ENCODE measurements at regions not wholly inside any gene's neighbourhood (a gene's known extent, or its start where the extent isn't known, plus 50 kb on each side); places are given as distances from the start of the nearest gene placed in this dataset.
A peak's percentile ranks its signal among the peaks of the same experiment; 100 is the strongest.

DNA sequence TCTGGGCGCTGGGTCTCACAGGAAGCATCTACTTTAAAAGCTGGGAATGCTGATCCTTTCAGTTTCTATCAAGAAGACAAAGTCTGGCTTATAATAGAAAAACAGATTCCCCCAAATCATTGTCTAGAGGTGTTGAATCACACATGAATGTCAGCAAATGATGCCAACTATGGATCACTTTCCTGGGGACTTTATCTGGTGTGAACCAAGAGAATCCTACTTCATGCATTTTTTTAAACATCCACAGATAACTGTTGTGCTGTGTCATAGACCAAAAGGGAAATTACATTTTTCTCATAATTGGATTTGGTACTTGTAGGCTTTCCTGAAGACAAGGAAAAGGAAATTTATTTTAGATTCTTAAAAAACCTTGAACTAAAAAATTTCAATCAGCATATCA, 132.7 kb downstream of the CD47 start:
- no peak for DNase-seq
- H3K27me3 ChIP-seq (ENCODE audit: control insufficient read depth, insufficient read depth, low read length), result no peaks in the 10 kb centered on the region

DNA sequence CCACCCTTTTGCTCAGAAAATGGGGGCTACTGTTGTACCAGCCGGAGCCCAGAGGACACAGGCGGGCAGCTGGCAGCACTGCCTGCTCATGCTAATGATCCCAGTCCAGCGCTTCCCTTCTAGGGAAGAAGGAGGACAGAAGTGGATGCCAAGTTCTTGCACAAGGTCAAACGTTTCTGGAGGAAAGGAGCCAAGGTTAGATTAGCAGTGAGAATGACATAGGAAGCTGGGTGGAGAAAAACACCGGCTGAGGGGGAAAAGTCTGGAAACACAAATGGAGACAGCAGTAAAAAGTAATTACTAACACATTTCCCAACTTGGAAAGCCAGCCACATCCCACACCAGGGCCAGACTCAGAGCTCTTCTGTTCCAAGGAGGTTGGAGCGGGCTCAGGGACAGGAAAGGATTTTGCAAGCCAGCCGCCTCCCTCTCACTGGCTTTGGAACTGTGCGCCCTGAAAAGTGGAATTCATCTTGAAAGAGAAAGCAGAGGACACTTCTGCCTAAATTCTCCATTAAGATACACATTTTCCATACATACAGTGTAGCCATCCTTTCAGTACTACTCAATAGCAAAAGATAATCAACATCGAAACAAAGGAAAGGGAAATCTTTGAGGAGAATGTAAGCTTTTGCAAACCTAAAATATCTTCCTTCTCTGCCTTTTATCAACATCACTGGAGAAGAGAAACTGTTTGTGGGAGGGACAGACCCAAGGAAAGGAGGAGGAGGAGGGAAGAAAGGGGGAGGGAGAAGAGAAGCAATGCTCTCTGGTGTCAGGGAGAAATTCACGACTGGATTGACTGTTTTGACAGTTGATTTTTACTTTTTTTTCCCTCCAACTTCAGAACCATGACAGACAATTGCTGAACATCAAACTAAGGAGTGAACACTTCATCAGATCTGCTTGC, 133.6 kb downstream of the CD47 start:
- peak; percentile 25 for DNase-seq
- Histone ChIP-seq H3K4me3 (ENCODE audit: insufficient read depth, low read depth, low read length) (no peak overlapping the region), H3K36me3 (replicated peaks; ENCODE audit: control insufficient read depth, insufficient read depth, low read length) (no peaks in the 10 kb centered on the region), H3K27me3 (ENCODE audit: control insufficient read depth, insufficient read depth, low read length) (no peaks in the 10 kb centered on the region)

More for the DNA sequence above, 132.7 kb downstream of the CD47 start:
- Histone ChIP-seq H3K36me3 (replicated peaks; ENCODE audit: control insufficient read depth, insufficient read depth, low read length) (no peaks in the 10 kb centered on the region), H3K4me3 (ENCODE audit: insufficient read depth, low read depth, low read length) (no peak overlapping the region)

DNA sequence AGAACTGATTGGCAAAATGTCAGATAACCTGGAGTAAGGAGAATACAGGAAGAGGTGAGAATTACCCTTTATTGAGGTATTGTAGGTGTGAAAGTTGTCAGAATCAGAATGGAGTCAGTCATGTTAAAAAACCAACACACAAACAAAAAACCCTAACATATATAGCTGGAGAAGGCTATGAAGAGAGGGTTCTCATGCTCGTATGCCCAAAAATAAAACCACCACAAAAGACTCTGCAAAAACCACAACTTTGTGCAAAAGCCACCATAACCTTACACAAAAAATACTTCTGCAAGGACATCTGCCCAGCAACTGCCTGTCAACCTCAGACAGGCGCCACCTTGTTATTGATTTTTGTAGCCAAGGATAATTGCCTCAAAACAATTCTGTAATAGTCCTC, 136.0 kb downstream of the CD47 start:
- Histone ChIP-seq H3K36me3 (replicated peaks; ENCODE audit: control insufficient read depth, insufficient read depth, low read length) (no peaks in the 10 kb centered on the region), H3K27me3 (ENCODE audit: control insufficient read depth, insufficient read depth, low read length) (no peaks in the 10 kb centered on the region), H3K4me3 (ENCODE audit: insufficient read depth, low read depth, low read length) (no peak overlapping the region)
- no peak for DNase-seq

DNA sequence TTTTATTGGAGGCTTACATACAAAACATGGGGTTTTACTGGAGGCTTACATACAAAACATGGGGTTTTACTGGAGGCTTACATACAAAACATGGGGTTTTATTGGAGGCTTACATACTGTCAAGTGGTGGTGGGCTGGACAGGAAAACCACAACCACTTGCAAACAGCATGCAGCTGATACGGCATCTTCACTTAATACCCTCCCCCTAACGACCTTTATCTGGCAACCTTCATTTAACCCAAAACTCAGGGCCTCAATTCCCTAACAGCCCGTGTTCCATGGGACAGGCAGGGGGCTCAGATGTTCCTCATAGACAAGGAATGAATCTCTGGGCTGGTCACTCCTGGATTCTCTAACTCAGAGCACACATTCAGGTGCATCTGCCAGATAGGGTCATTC, 137.1 kb downstream of the CD47 start:
- Histone ChIP-seq H3K27me3 (ENCODE audit: control insufficient read depth, insufficient read depth, low read length) (no peaks in the 10 kb centered on the region), H3K36me3 (replicated peaks; ENCODE audit: control insufficient read depth, insufficient read depth, low read length) (no peaks in the 10 kb centered on the region), H3K4me3 (ENCODE audit: insufficient read depth, low read depth, low read length) (no peak overlapping the region)
- DNase-seq, result no peak

DNA sequence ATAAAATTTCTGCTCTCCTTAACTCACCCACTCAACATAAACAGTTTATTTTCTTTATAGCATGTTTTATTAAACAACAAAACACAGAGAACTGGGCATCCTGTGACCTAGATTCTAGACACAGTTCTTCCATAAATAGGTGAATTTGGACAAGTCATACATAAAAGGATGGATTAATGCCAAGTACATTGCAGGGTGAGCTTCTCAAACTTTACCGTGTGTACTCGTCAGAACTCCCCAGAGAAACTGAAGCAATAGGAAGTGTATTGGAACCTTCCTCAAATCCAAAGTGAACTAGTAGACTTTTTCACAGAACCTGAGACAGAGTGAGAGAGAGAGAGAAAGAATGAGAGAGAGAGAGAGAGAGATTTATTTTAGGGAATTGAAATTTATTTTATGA, 139.7 kb downstream of the CD47 start:
- no peaks in the 10 kb centered on the region for H3K27me3 ChIP-seq (ENCODE audit: control insufficient read depth, insufficient read depth, low read length)
- no peaks in the 10 kb centered on the region for H3K36me3 ChIP-seq (replicated peaks; ENCODE audit: control insufficient read depth, insufficient read depth, low read length)
- DNase-seq, result no peak
- no peak overlapping the region for H3K4me3 ChIP-seq (ENCODE audit: insufficient read depth, low read depth, low read length)

DNA sequence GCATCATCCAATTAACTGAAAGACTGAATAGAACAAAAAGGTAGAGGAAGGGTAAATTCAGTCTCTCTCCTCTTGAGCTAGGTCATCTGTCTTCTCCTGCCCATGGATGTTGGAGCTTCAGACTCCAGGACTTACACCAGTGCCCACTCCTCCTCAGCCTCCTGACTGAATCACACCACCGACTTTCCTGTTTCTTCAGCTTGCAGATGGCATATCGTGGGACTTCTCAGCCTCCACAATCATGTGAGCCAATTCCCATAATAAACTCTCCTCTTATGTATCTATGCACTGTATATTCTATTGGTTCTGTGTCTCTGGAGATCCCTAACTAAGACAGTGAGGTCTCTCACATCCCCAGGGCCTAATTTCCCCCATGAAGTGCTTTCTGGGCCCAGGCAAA, 140.4 kb downstream of the CD47 start:
- no peaks in the 10 kb centered on the region for H3K36me3 ChIP-seq (replicated peaks; ENCODE audit: control insufficient read depth, insufficient read depth, low read length)
- H3K4me3 ChIP-seq (ENCODE audit: insufficient read depth, low read depth, low read length), result no peak overlapping the region
- DNase-seq, result no peak
- no peaks in the 10 kb centered on the region for H3K27me3 ChIP-seq (ENCODE audit: control insufficient read depth, insufficient read depth, low read length)

DNA sequence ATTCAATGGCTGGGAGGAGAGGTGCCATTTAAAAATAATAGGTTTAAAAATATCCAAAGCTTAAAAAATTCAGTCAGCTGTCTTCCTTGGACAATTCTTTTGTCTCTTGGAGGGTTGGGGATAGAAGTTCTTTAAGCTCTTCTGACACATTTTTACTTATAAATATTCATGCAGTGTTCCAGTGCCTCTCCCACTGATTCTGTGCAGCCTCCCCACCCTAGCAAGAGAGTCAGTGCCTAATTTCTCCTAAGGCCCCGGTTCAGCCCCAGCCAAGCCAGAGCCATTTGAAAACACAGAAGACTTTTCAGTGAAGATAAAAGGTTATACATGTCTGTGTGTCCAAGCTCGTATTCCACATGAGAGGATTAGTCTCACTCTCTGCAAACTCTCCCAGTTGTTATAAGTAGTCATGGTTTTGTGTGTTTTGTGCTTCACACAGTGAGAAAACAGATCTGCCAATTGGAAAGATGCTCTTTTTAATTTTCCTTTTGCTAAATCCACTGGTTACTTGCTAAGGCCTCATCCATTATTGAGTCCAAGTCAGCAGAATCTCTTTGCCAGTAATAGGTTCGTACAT, 141.3 kb downstream of the CD47 start:
- H3K36me3 ChIP-seq (replicated peaks; ENCODE audit: control insufficient read depth, insufficient read depth, low read length), result no peaks in the 10 kb centered on the region
- no peak for DNase-seq
- H3K4me3 ChIP-seq (ENCODE audit: insufficient read depth, low read depth, low read length), result no peak overlapping the region
- no peaks in the 10 kb centered on the region for H3K27me3 ChIP-seq (ENCODE audit: control insufficient read depth, insufficient read depth, low read length)

DNA sequence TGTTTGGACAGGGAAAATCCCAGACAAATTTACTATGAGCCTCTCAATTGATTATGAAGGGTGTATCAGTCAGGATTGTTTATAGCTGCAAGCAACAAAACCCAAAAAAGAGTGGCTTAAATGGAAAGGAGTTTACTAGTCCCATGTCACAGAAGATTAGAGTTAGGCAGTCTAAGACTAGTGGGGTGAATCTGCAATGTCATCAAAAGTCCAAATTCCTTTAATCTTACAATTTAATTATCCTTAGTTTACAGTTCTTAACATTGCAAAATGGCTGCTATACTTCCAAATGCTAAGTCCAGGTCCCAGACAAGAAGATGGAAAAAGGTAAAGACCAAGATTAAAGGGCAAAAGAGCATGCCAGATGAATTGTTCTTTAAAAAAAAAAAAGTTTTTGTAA, 143.6 kb downstream of the CD47 start:
- DNase-seq, result no peak
- Histone ChIP-seq H3K36me3 (replicated peaks; ENCODE audit: control insufficient read depth, insufficient read depth, low read length) (no peaks in the 10 kb centered on the region), H3K4me3 (ENCODE audit: insufficient read depth, low read depth, low read length) (no peak overlapping the region), H3K27me3 (ENCODE audit: control insufficient read depth, insufficient read depth, low read length) (no peaks in the 10 kb centered on the region)

DNA sequence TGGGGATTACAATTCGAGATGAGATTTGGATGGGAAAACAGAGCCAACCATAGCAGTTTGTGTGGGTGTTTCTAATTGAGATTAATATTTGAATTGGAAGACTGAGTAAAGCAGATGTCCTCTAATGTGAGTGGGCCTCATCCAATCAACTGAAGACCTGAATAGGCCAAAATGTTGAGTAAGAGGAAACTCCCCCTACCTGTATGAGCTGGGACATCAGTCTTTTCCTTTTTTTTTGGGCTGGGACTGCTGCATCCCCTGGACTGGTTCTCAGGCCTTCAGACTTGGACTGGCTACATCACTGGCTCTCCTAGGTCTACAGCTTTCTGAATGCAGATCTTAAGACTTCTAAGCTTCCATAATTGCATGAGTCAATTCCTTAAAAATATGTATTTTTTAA, 144.1 kb downstream of the CD47 start:
- no peak for DNase-seq
- Histone ChIP-seq H3K36me3 (replicated peaks; ENCODE audit: control insufficient read depth, insufficient read depth, low read length) (no peaks in the 10 kb centered on the region), H3K4me3 (ENCODE audit: insufficient read depth, low read depth, low read length) (no peak overlapping the region), H3K27me3 (ENCODE audit: control insufficient read depth, insufficient read depth, low read length) (no peaks in the 10 kb centered on the region)

DNA sequence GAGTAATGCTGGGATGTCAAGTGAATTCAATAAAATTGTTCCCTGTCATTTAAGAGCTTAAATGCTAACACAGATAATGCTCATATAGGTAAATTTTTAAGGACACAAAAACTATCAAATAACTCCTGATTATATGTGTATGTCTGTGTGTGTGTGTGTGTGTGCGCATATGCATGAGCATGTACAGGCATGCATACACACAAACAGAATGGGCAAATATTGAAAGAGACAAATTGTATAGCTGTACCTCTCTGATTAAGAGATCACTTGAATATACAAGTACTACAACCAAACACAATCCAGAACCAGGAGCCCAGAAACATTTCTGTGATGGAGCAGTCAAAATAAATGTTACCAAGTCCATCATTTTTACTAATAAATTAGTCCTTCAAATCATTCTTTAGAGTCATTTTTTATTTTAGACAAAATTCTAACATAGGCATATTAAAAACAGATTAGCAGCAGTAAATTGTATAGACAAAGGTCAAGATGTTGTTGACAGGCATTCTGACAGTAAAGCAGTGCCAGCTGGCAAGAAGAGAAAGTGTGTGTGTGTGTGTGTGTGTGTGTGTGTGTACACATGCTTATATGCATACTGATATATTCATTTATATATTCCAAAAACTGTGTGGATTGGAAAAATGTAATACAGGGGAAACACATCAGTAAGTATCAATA, 145.3 kb downstream of the CD47 start:
- H3K36me3 ChIP-seq (replicated peaks; ENCODE audit: control insufficient read depth, insufficient read depth, low read length), result no peaks in the 10 kb centered on the region
- DNase-seq, result no peak
- no peak overlapping the region for H3K4me3 ChIP-seq (ENCODE audit: insufficient read depth, low read depth, low read length)
- no peaks in the 10 kb centered on the region for H3K27me3 ChIP-seq (ENCODE audit: control insufficient read depth, insufficient read depth, low read length)

DNA sequence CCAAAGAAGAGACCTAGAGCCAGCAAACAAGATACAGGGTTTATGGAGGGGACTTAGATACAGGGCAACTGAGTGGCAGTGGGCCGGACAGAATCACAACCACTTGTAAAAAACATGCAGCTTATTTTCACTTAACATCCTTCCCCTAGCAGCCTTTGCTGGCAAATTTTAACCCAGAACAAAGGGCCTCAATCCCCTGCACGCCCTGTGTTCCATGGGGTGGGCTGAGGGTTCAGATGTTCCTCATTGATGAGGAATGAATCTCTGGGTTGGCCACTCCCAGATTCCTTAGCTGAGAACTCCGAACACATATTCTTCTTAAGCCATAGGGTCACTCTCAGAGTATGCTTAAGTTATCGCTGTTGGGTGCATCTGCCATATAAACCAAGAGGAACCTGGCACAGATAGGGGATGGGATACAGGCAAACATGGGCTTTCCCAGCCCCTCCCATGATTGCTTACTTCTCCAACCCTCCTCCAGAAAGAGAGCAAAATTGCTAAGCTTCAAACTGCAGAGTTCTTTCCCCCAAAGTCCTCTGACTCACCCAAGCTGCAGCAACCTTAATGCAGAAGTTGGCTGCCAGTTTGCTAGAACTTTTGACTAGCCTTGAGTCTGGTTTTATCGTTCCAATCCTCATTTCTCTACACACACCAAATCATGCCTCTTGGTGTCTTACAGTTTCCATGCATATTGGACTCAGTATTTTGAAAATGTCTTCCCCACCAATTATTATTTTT, 146.9 kb downstream of the CD47 start:
- no peaks in the 10 kb centered on the region for H3K27me3 ChIP-seq (ENCODE audit: control insufficient read depth, insufficient read depth, low read length)
- no peak overlapping the region for H3K4me3 ChIP-seq (ENCODE audit: insufficient read depth, low read depth, low read length)
- DNase-seq, result no peak
- no peaks in the 10 kb centered on the region for H3K36me3 ChIP-seq (replicated peaks; ENCODE audit: control insufficient read depth, insufficient read depth, low read length)

DNA sequence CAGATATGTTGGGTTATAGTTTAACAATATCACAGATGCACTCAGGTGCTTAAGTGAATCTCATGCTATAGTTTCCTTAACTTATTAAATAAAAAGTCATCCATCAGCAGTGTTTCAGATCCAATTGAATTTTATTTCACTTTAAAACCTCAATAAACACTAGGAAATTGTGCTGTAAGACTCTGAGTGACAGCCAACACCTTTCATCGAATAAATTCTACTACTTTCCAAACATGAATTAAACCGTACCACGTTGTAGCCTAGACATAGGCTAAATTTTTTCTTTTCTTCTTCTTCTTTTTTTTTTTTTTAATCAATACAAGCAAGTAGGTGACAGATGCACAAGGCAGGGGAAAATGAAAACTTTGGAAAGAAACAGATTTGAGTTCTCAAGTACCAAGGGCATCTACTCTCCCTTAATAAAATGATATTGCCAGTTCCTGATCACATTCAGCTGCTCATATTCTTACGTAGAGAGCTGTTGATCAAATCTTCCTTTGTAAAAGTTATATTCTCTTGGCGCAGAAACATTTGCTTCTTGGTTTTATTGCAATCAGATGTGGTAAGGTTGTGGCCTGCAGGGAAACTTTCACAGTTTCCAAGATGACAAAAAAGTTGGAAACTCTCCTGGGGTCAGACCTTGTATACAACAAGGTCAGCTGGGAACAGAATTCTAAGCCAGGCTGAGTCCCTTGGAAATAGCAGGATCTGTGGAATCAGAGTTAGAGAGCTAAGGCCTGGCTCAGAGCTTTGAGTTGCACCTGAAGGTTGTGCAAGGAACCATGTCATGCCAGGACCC, 147.7 kb downstream of the CD47 start:
- Histone ChIP-seq H3K4me3 (ENCODE audit: insufficient read depth, low read depth, low read length) (no peak overlapping the region), H3K36me3 (replicated peaks; ENCODE audit: control insufficient read depth, insufficient read depth, low read length) (no peaks in the 10 kb centered on the region), H3K27me3 (ENCODE audit: control insufficient read depth, insufficient read depth, low read length) (no peaks in the 10 kb centered on the region)
- no peak for DNase-seq

DNA sequence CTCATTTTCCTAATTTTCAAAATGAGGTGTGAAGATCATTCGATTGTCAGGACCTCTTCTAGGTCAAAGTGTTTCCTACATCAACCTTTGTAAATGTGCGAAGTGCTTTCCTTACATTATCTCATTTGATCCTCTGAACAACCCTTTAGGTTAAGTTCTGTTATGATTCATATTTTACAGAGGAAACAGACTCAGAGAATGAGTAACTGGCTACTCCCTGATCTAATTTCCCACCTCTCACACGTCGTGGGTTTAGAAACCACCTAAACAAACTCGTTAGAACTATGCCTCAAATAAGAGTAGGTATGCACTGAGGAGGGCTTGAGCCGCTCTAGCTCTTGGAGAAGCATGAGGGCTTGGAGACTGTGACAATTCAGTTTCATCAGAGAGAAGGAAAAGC, 148.6 kb downstream of the CD47 start:
- Histone ChIP-seq H3K36me3 (replicated peaks; ENCODE audit: control insufficient read depth, insufficient read depth, low read length) (no peaks in the 10 kb centered on the region), H3K4me3 (ENCODE audit: insufficient read depth, low read depth, low read length) (no peak overlapping the region), H3K27me3 (ENCODE audit: control insufficient read depth, insufficient read depth, low read length) (no peaks in the 10 kb centered on the region)
- DNase-seq, result no peak

Measured in H7 (cell line).